Keratinocyte (primary cell): ENCODE measurements at regions not wholly inside any gene's neighbourhood (a gene's known extent, or its start where the extent isn't known, plus 50 kb on each side); places are given as distances from the start of the nearest gene placed in this dataset.

Experiments
- DNase-seq: peaks from one replicate; pipeline ENCODE4 v3.0.0-alpha.2; 2011; ENCODE audit warnings: low read depth, missing footprints, low spot score
- FAIRE-seq: peaks from 2 replicates; lab custom pipeline; 2011; peaks lifted over from hg19 to GRCh38; lab: Jason Lieb, UNC
- H2AFZ ChIP-seq: 2 replicates; pipeline ENCODE4 v1.6.0; 2012; ENCODE audit warnings: low read length, control low read depth, inconsistent platforms; ENCODE audit not compliant: control insufficient read depth
- H3K27ac ChIP-seq: 2 replicates; pipeline ENCODE4 v1.5.1; 2011; ENCODE audit warnings: low read length; ENCODE audit not compliant: control insufficient read depth, insufficient read depth
- H3K27me3 ChIP-seq: 3 replicates; pipeline ENCODE4 v1.6.0; 2011; ENCODE audit warnings: low read length; ENCODE audit not compliant: control insufficient read depth, insufficient read depth; ENCODE audit errors: extremely low read depth
- H3K36me3 ChIP-seq, 2 experiments: 2 replicates in 1 of 2; 3 replicates in 1 of 2; pipeline ENCODE4 v1.5.1; 2011; ENCODE audit warnings: low read length in 2 of 2, mild to moderate bottlenecking in 1 of 2; ENCODE audit not compliant: control insufficient read depth in 2 of 2, insufficient read depth in 2 of 2; ENCODE audit errors: extremely low read depth in 1 of 2
- H3K4me1 ChIP-seq: 3 replicates; pipeline ENCODE4 v1.5.1; 2011; ENCODE audit warnings: low read length; ENCODE audit not compliant: control insufficient read depth, insufficient read depth; ENCODE audit errors: extremely low read depth
- H3K4me2 ChIP-seq: 3 replicates; pipeline ENCODE4 v1.6.0; 2011; ENCODE audit warnings: low read depth, low read length; ENCODE audit not compliant: control insufficient read depth, insufficient read depth; ENCODE audit errors: extremely low read depth
- H3K4me3 ChIP-seq, 3 experiments: fragments of 200-600 bp in 1 of 3; sonication (generic) in 1 of 3; 2 replicates in 2 of 3; 3 replicates in 1 of 3; pipeline ENCODE4 v1.5.1; 2011 to 2016; ENCODE audit warnings: low read length in 3 of 3, mild to moderate bottlenecking in 3 of 3, control low read depth in 2 of 3, inconsistent platforms in 1 of 3, low read depth in 1 of 3, mixed read lengths in 1 of 3, mixed run types in 1 of 3, moderate library complexity in 1 of 3; ENCODE audit not compliant: control insufficient read depth in 2 of 3, insufficient read depth in 2 of 3; ENCODE audit errors: extremely low read depth in 1 of 3
- H3K79me2 ChIP-seq: 2 replicates; pipeline ENCODE4 v1.6.0; 2012; ENCODE audit warnings: low read length; ENCODE audit not compliant: control insufficient read depth, insufficient read depth
- H3K9ac ChIP-seq: 3 replicates; pipeline ENCODE4 v1.6.0; 2011; ENCODE audit warnings: low read length; ENCODE audit not compliant: control insufficient read depth, insufficient read depth; ENCODE audit errors: extremely low read depth
- H3K9me1 ChIP-seq: 3 replicates; pipeline ENCODE4 v1.6.0; 2011; ENCODE audit warnings: low read length; ENCODE audit not compliant: control insufficient read depth, insufficient read depth; ENCODE audit errors: extremely low read depth
- H3K9me3 ChIP-seq: 2 replicates; pipeline ENCODE4 v1.5.1; 2012; ENCODE audit warnings: low read depth, low read length; ENCODE audit not compliant: control insufficient read depth
- H4K20me1 ChIP-seq: 3 replicates; pipeline ENCODE4 v1.6.0; 2011; ENCODE audit warnings: low read length; ENCODE audit not compliant: control insufficient read depth, insufficient read depth; ENCODE audit errors: extremely low read depth
- EZH2 ChIP-seq: IDR thresholded peaks from one replicate; pipeline ENCODE4 v1.6.1; 2012; ENCODE audit warnings: inconsistent platforms, mild to moderate bottlenecking, low read length, moderate library complexity
- dilution Hi-C: fragments of 300-500 bp; cut with MboI; formaldehyde crosslinking; loops from one replicate; pipeline ENCODE4 v1.7.0; 2020; ENCODE audit warnings: low sequenced_read_pairs; ENCODE audit not compliant: extremely low pct_ligation_motif_present
- TF ChIP-seq, protein P1 (sequence below), 3 experiments: IDR thresholded peaks in 1 of 3; conservative IDR thresholded peaks in 1 of 3; optimal IDR thresholded peaks in 1 of 3; 2 replicates in 2 of 3; 3 replicates in 1 of 3; pipeline versions ENCODE3 to v1.5.1; 2011; ENCODE audit warnings: low read length in 3 of 3, mild to moderate bottlenecking in 3 of 3, moderate library complexity in 2 of 3, control low read depth in 1 of 3, inconsistent platforms in 1 of 3; ENCODE audit not compliant: insufficient read depth in 2 of 3; ENCODE audit errors: extremely low read depth in 1 of 3

GRCh38 chr5:126267438-126267837, 155.8 kb upstream of the GRAMD2B start:
- TF ChIP-seq, protein P1, sequence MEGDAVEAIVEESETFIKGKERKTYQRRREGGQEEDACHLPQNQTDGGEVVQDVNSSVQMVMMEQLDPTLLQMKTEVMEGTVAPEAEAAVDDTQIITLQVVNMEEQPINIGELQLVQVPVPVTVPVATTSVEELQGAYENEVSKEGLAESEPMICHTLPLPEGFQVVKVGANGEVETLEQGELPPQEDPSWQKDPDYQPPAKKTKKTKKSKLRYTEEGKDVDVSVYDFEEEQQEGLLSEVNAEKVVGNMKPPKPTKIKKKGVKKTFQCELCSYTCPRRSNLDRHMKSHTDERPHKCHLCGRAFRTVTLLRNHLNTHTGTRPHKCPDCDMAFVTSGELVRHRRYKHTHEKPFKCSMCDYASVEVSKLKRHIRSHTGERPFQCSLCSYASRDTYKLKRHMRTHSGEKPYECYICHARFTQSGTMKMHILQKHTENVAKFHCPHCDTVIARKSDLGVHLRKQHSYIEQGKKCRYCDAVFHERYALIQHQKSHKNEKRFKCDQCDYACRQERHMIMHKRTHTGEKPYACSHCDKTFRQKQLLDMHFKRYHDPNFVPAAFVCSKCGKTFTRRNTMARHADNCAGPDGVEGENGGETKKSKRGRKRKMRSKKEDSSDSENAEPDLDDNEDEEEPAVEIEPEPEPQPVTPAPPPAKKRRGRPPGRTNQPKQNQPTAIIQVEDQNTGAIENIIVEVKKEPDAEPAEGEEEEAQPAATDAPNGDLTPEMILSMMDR (optimal IDR thresholded peaks at IDR 0.05 in 1 of 3, IDR thresholded peaks at IDR 0.05 in 1 of 3, conservative IDR thresholded peaks at IDR 0.05 in 1 of 3; ENCODE audit: extremely low read depth in 1 of 3, insufficient read depth in 2 of 3, low read length in 3 of 3): no peak
- no peak for TF ChIP-seq EZH2
- Histone ChIP-seq H3K4me3 (no peak overlapping the region), H3K27me3 (no peaks in the 10 kb centered on the region), H4K20me1 (no peaks in the 10 kb centered on the region), H3K4me1 (no peaks in the 10 kb centered on the region), H3K27ac (no peak overlapping the region), H3K36me3 (no peaks in the 10 kb centered on the region), H3K9me1 (no peaks in the 10 kb centered on the region), H3K9me3 (no peaks in the 10 kb centered on the region), H3K9ac (no peak overlapping the region), H3K79me2 (no peaks in the 10 kb centered on the region), H2AFZ (no peak overlapping the region), H3K4me2 (no peak overlapping the region)
- no peak for FAIRE-seq
- no peak for DNase-seq
- dilution Hi-C loops: no loop called here

GRCh38 chr5:126268697-126269315, 154.4 kb upstream of the GRAMD2B start:
- FAIRE-seq (no peak), DNase-seq (no peak)
- dilution Hi-C loops: no loop called here
- no peaks in the 10 kb centered on the region for H3K4me1 ChIP-seq
- no peak overlapping the region for H3K4me3 ChIP-seq
- H3K9me1 ChIP-seq: no peaks in the 10 kb centered on the region
- no peaks in the 10 kb centered on the region for H3K79me2 ChIP-seq
- no peak overlapping the region for H2AFZ ChIP-seq
- H3K9ac ChIP-seq: no peak overlapping the region
- no peak for TF ChIP-seq EZH2
- TF ChIP-seq, protein P1 (optimal IDR thresholded peaks at IDR 0.05 in 1 of 3, IDR thresholded peaks at IDR 0.05 in 1 of 3, conservative IDR thresholded peaks at IDR 0.05 in 1 of 3; ENCODE audit: extremely low read depth in 1 of 3, insufficient read depth in 2 of 3, low read length in 3 of 3): no peak
- no peaks in the 10 kb centered on the region for H3K9me3 ChIP-seq
- no peak overlapping the region for H3K27ac ChIP-seq
- H3K27me3 ChIP-seq: no peaks in the 10 kb centered on the region
- H3K36me3 ChIP-seq: no peaks in the 10 kb centered on the region
- no peak overlapping the region for H3K4me2 ChIP-seq
- no peaks in the 10 kb centered on the region for H4K20me1 ChIP-seq
